Endothelial cell of umbilical vein (primary cell): ENCODE measurements at regions not wholly inside any gene's neighbourhood (a gene's known extent, or its start where the extent isn't known, plus 50 kb on each side); places are given as distances from the start of the nearest gene placed in this dataset.

Experiments used
- BruUV-seq: library from RNA; stranded (reverse); fragments of 400-500 nt; replicated peaks from 2 replicates; lab custom pipeline; 2021; lab: Mats Ljungman, UMichigan
- CTCF ChIA-PET: fragments of 300-600, 350-600 bp; sonication (Branson Sonifier 250); formaldehyde crosslinking; loops from one replicate; lab custom pipeline; 2021; ENCODE audit warnings: antibody characterized with exemption, inconsistent platforms; lab: Charles Lee
- POLR2A ChIA-PET: fragments of 300-600, 350-600 bp; sonication (Branson Sonifier 250); formaldehyde crosslinking; loops from one replicate; lab custom pipeline; 2021; ENCODE audit warnings: antibody characterized with exemption, inconsistent platforms; lab: Charles Lee
- DNase-seq: peaks from one replicate; pipeline ENCODE4 v3.0.0-alpha.2; 2011; ENCODE audit warnings: low read depth, low spot score
- FAIRE-seq: peaks from 2 replicates; lab custom pipeline; 2011; peaks lifted over from hg19 to GRCh38; lab: Jason Lieb, UNC
- H2AFZ ChIP-seq: 2 replicates; pipeline ENCODE4 v1.6.0; 2012; ENCODE audit warnings: low read depth, low read length, control low read depth, inconsistent platforms
- H3K27ac ChIP-seq: 2 replicates; pipeline ENCODE4 v1.5.1; 2011; ENCODE audit warnings: low read depth, mild to moderate bottlenecking, control low read depth, low read length, moderate library complexity; ENCODE audit not compliant: insufficient read depth
- H3K27me3 ChIP-seq, 2 experiments: 2 replicates each; pipeline versions ENCODE4 v1.6.0 to v1.6.1; 2011; ENCODE audit warnings: low read length in 2 of 2, mixed read lengths in 1 of 2; ENCODE audit not compliant: control insufficient read depth in 2 of 2, insufficient read depth in 2 of 2
- H3K36me3 ChIP-seq, 2 experiments: 2 replicates in 1 of 2; 3 replicates in 1 of 2; pipeline ENCODE4 v1.5.1; 2011; ENCODE audit warnings: low read length in 2 of 2, mild to moderate bottlenecking in 1 of 2, moderate library complexity in 1 of 2; ENCODE audit not compliant: control insufficient read depth in 2 of 2, insufficient read depth in 2 of 2; ENCODE audit errors: extremely low read depth in 1 of 2
- H3K4me1 ChIP-seq: 3 replicates; pipeline ENCODE4 v1.5.1; 2011; ENCODE audit warnings: mild to moderate bottlenecking, low read length; ENCODE audit not compliant: control insufficient read depth, insufficient read depth; ENCODE audit errors: extremely low read depth
- H3K4me2 ChIP-seq: 2 replicates; pipeline ENCODE4 v1.6.1; 2011; ENCODE audit warnings: low read length, control low read depth, mixed read lengths; ENCODE audit not compliant: insufficient read depth
- H3K4me3 ChIP-seq, 3 experiments: fragments of 200-600 bp in 1 of 3; sonication (generic), shearing (Covaris generic) in 1 of 3; replicated peaks in 1 of 3; 2 replicates each; pipeline ENCODE4 v1.5.1; 2011 to 2016; ENCODE audit warnings: control low read depth in 3 of 3, low read length in 3 of 3, mild to moderate bottlenecking in 2 of 3, inconsistent platforms in 1 of 3, low read depth in 1 of 3, moderate library complexity in 1 of 3; ENCODE audit not compliant: insufficient read depth in 1 of 3
- H3K79me2 ChIP-seq: 2 replicates; pipeline ENCODE4 v1.6.0; 2012; ENCODE audit warnings: low read length, inconsistent platforms; ENCODE audit not compliant: control insufficient read depth, insufficient read depth
- H3K9ac ChIP-seq: replicated peaks from 2 replicates; pipeline ENCODE3; 2011; ENCODE audit warnings: low read length, control low read depth; ENCODE audit not compliant: insufficient read depth; ENCODE audit errors: extremely low read depth
- H3K9me1 ChIP-seq: replicated peaks from 3 replicates; pipeline ENCODE4 v1.6.0; 2011; ENCODE audit warnings: mild to moderate bottlenecking, low read length; ENCODE audit not compliant: control insufficient read depth, insufficient read depth; ENCODE audit errors: extremely low read depth
- H3K9me3 ChIP-seq: replicated peaks from 2 replicates; pipeline ENCODE4 v1.5.1; 2012; ENCODE audit warnings: low read length, inconsistent platforms; ENCODE audit not compliant: control insufficient read depth, insufficient read depth
- H4K20me1 ChIP-seq: replicated peaks from 2 replicates; pipeline ENCODE3; 2011; ENCODE audit warnings: mild to moderate bottlenecking, low read length; ENCODE audit not compliant: control insufficient read depth, insufficient read depth; ENCODE audit errors: extremely low read depth
- CTCF ChIP-seq, 2 donors: IDR thresholded peaks; 1 replicate in 1 of 2; 2 replicates in 1 of 2; pipeline ENCODE4 v1.5.1; 2011; ENCODE audit warnings: low read length in 2 of 2, mild to moderate bottlenecking in 2 of 2, moderate library complexity in 2 of 2, control low read depth in 1 of 2, inconsistent platforms in 1 of 2, low read depth in 1 of 2; ENCODE audit not compliant: insufficient read depth in 1 of 2; ENCODE audit errors: extremely low read depth in 1 of 2
- EZH2 ChIP-seq: IDR thresholded peaks from 2 replicates; pipeline ENCODE4 v1.6.1; 2012; ENCODE audit warnings: borderline replicate concordance, low read depth, mild to moderate bottlenecking, moderate library complexity, low read length, inconsistent platforms; ENCODE audit not compliant: severe bottlenecking
- FOS ChIP-seq: IDR thresholded peaks from 2 replicates; pipeline ENCODE4 v1.6.1; 2011; ENCODE audit warnings: mild to moderate bottlenecking, low read length, moderate library complexity, borderline replicate concordance; ENCODE audit not compliant: insufficient read depth
- GATA2 ChIP-seq: IDR thresholded peaks from 2 replicates; pipeline ENCODE4 v1.7.0; 2011; ENCODE audit warnings: low read depth, mild to moderate bottlenecking, moderate library complexity, mixed read lengths, low read length; ENCODE audit not compliant: insufficient read length, insufficient read depth
- JUN ChIP-seq: IDR thresholded peaks from 2 replicates; pipeline ENCODE4 v1.6.1; 2011; ENCODE audit warnings: borderline replicate concordance, low read depth; ENCODE audit not compliant: insufficient read length, insufficient read depth
- MYC ChIP-seq: IDR thresholded peaks from one replicate; pipeline ENCODE4 v1.6.1; 2011; ENCODE audit warnings: mild to moderate bottlenecking, low read depth, low read length
- POLR2A ChIP-seq: IDR thresholded peaks from 2 replicates; pipeline ENCODE4 v1.6.1; 2012; ENCODE audit warnings: low read depth, mild to moderate bottlenecking, control low read depth, low read length
- POLR2AphosphoS5 ChIP-seq: IDR thresholded peaks from 2 replicates; pipeline ENCODE4 v1.6.1; 2012; ENCODE audit warnings: low read depth, mild to moderate bottlenecking, control low read depth, low read length, moderate library complexity; ENCODE audit not compliant: insufficient read depth
- dilution Hi-C: fragments of 300-500 bp; cut with MboI; formaldehyde crosslinking; loops from one replicate; pipeline ENCODE4 v1.15.0; 2019; ENCODE audit warnings: low sequenced_read_pairs; ENCODE audit not compliant: extremely low pct_ligation_motif_present
- intact Hi-C: fragments of 100-400 bp; cut with micrococcal nuclease; formaldehyde crosslinking; loops from one replicate; pipeline ENCODE4 v1.10.0; 2022
- TF ChIP-seq, protein P1 (sequence below): IDR thresholded peaks from 2 replicates; pipeline ENCODE4 v1.6.1; 2011; ENCODE audit not compliant: insufficient read depth, insufficient read length

GRCh38 chr10:30765616-30766015 is 136.1 kb upstream of the LYZL2 start:
- TF ChIP-seq CTCF (IDR thresholded peaks at IDR 0.05; ENCODE audit: extremely low read depth in 1 of 2, insufficient read depth in 1 of 2, low read depth in 1 of 2, low read length in 2 of 2) = no peak
- TF ChIP-seq MYC = no peak
- no peak for TF ChIP-seq GATA2
- no peak for TF ChIP-seq FOS
- no peak for TF ChIP-seq EZH2
- no peak for TF ChIP-seq POLR2A
- TF ChIP-seq, protein P1, sequence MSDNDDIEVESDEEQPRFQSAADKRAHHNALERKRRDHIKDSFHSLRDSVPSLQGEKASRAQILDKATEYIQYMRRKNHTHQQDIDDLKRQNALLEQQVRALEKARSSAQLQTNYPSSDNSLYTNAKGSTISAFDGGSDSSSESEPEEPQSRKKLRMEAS = no peak
- no peak for TF ChIP-seq JUN
- TF ChIP-seq POLR2AphosphoS5 = no peak

More at GRCh38 chr10:30765616-30766015, 136.1 kb upstream of the LYZL2 start:
- BruUV-seq = no TSS peak
- Histone ChIP-seq H3K27me3 (peaks cover 0 to 5% of the 10 kb centered on the region in 2 experiments), H3K36me3 (no peaks in the 10 kb centered on the region), H3K4me1 (no peaks in the 10 kb centered on the region), H4K20me1 (no peaks in the 10 kb centered on the region), H3K9ac (no peak overlapping the region), H3K79me2 (no peaks in the 10 kb centered on the region), H3K4me3 (no peak overlapping the region), H3K27ac (no peak overlapping the region), H3K4me2 (no peak overlapping the region), H3K9me3 (peaks cover 2% of the 10 kb centered on the region), H2AFZ (no peak overlapping the region), H3K9me1 (no peaks in the 10 kb centered on the region)
- dilution Hi-C loops (no loop called here), intact Hi-C loops (no loop called here)
- FAIRE-seq (no peak), DNase-seq (no peak)
- CTCF ChIA-PET = interaction anchor here (2.0 kb wide), 1 partner anchor 17 kb away, joined by 7 read pairs; no protein-coding TSS in a partner anchor
- POLR2A ChIA-PET = no interaction called here
